ENCODE measurements at regions not wholly inside any gene's neighbourhood (a gene's known extent, or its start where the extent isn't known, plus 50 kb on each side); places are given as distances from the start of the nearest gene placed in this dataset.

DNA sequence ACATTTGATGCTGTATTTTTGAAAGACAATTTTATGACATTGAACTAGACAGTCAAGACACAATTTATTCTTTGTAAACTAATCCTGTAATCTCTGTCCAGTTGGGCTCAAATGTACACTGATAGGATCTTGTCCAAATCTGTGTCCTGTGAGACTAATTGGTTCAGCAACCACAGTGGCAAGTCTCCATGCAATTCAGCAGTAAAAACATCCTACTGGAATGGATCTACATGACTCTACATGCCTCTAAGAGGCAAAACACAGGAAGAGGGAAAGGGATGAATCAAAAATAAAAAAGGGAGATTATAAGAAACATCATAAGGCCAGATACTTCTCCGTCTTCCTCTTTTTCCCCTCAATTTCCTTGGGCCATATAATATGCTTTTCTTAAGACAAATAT is 1164.2 kb downstream of the NLGN4Y start:
- Histone ChIP-seq H3K4me1 (no peaks in the 10 kb centered on the region), H3K27ac (no peak overlapping the region), H3K4me3 (no peak overlapping the region), H3K36me3 (no peaks in the 10 kb centered on the region), H3K9me3 (no peaks in the 10 kb centered on the region), H3K27me3 (no peaks in the 10 kb centered on the region)
- no peak for TF ChIP-seq EP300 (IDR thresholded peaks at IDR 0.05)
- TF ChIP-seq CTCF (IDR thresholded peaks at IDR 0.05): no peak
- TF ChIP-seq POLR2AphosphoS5 (IDR thresholded peaks at IDR 0.05): no peak
- TF ChIP-seq POLR2A (IDR thresholded peaks at IDR 0.05): no peak
- no peak for ATAC-seq (ENCODE audit: low FRiP score in 2 of 2)
- DNase-seq: no peak
- 68% methylated on average over 1 of the region's 1 CpG; no CpG with 5 or more reads in 1 of the 2 donors for WGBS, 2 donors

DNA sequence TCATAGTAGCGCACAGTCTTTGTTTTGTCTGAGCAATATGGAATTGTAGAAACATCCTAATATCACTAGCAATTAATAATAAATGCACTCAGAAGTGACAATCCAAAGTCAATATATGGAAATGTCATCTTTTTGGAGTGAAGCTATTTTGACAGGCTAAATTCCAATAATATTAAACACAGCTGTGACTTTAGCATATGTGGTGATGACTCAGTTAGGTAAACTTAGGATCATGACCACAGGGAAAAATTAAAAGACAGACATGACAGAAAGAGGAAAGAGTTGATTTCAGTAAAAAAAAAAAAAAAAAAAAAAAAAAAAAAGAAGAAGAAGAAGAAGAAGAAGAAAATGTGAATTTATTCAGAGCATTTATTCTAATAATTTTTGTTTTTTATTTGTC is 1165.7 kb downstream of the NLGN4Y start:
- no peaks in the 10 kb centered on the region for H3K27me3 ChIP-seq
- H3K4me1 ChIP-seq: no peaks in the 10 kb centered on the region
- no peak overlapping the region for H3K27ac ChIP-seq
- no peaks in the 10 kb centered on the region for H3K9me3 ChIP-seq
- no peak for DNase-seq
- ATAC-seq (ENCODE audit: low FRiP score in 2 of 2): no peak
- 92% methylated on average over 1 of the region's 1 CpG; no CpG with 5 or more reads in 1 of the 2 donors for WGBS, 2 donors
- H3K36me3 ChIP-seq: no peaks in the 10 kb centered on the region
- H3K4me3 ChIP-seq: no peak overlapping the region
- TF ChIP-seq CTCF (IDR thresholded peaks at IDR 0.05) (no peak), POLR2AphosphoS5 (IDR thresholded peaks at IDR 0.05) (no peak)

- 100% methylated on average over 1 of the region's 1 CpG; no CpG with 5 or more reads in 1 of the 2 donors for WGBS, 2 donors
- Histone ChIP-seq H3K9me3 (no peaks in the 10 kb centered on the region), H3K27ac (no peak overlapping the region), H3K36me3 (no peaks in the 10 kb centered on the region), H3K27me3 (no peaks in the 10 kb centered on the region), H3K4me3 (no peak overlapping the region), H3K4me1 (no peaks in the 10 kb centered on the region)
- DNase-seq (no peak), ATAC-seq (ENCODE audit: low FRiP score in 2 of 2) (no peak)
- no peak for TF ChIP-seq POLR2A (IDR thresholded peaks at IDR 0.05)
- TF ChIP-seq CTCF (IDR thresholded peaks at IDR 0.05): no peak
- no peak for TF ChIP-seq POLR2AphosphoS5 (IDR thresholded peaks at IDR 0.05)
- no peak for TF ChIP-seq EP300 (IDR thresholded peaks at IDR 0.05)
These were observed 1177.8 kb downstream of the NLGN4Y start for GRCh38 chrY:15702131-15702530.

- Histone ChIP-seq H3K4me1 (no peaks in the 10 kb centered on the region), H3K27ac (no peak overlapping the region), H3K4me3 (no peak overlapping the region), H3K27me3 (no peaks in the 10 kb centered on the region), H3K36me3 (no peaks in the 10 kb centered on the region), H3K9me3 (no peaks in the 10 kb centered on the region)
- TF ChIP-seq EP300 (IDR thresholded peaks at IDR 0.05) (no peak), POLR2A (IDR thresholded peaks at IDR 0.05) (no peak), CTCF (IDR thresholded peaks at IDR 0.05) (no peak), POLR2AphosphoS5 (IDR thresholded peaks at IDR 0.05) (no peak)
- ATAC-seq (ENCODE audit: low FRiP score in 2 of 2) (no peak), DNase-seq (no peak)
- WGBS, 2 donors: 72% methylated on average over 5 of the region's 5 CpGs; no CpG with 5 or more reads in 1 of the 2 donors
These were observed 1180.6 kb downstream of the NLGN4Y start for GRCh38 chrY:15704906-15705305.

Measured in upper lobe of left lung (tissue), 6 donors.